Endothelial cell of umbilical vein (primary cell): ENCODE measurements at regions not wholly inside any gene's neighbourhood (a gene's known extent, or its start where the extent isn't known, plus 50 kb on each side); places are given as distances from the start of the nearest gene placed in this dataset.

Source experiments
- BruUV-seq: library from RNA; stranded (reverse); fragments of 400-500 nt; replicated peaks from 2 replicates; lab custom pipeline; 2021; lab: Mats Ljungman, UMichigan
- CTCF ChIA-PET: fragments of 300-600, 350-600 bp; sonication (Branson Sonifier 250); formaldehyde crosslinking; loops from one replicate; lab custom pipeline; 2021; ENCODE audit warnings: antibody characterized with exemption, inconsistent platforms; lab: Charles Lee
- POLR2A ChIA-PET: fragments of 300-600, 350-600 bp; sonication (Branson Sonifier 250); formaldehyde crosslinking; loops from one replicate; lab custom pipeline; 2021; ENCODE audit warnings: antibody characterized with exemption, inconsistent platforms; lab: Charles Lee
- DNase-seq: peaks from one replicate; pipeline ENCODE4 v3.0.0-alpha.2; 2011; ENCODE audit warnings: low read depth, low spot score
- FAIRE-seq: peaks from 2 replicates; lab custom pipeline; 2011; peaks lifted over from hg19 to GRCh38; lab: Jason Lieb, UNC
- H2AFZ ChIP-seq: 2 replicates; pipeline ENCODE4 v1.6.0; 2012; ENCODE audit warnings: low read depth, low read length, control low read depth, inconsistent platforms
- H3K27ac ChIP-seq: 2 replicates; pipeline ENCODE4 v1.5.1; 2011; ENCODE audit warnings: low read depth, mild to moderate bottlenecking, control low read depth, low read length, moderate library complexity; ENCODE audit not compliant: insufficient read depth
- H3K27me3 ChIP-seq, 2 experiments: 2 replicates each; pipeline versions ENCODE4 v1.6.0 to v1.6.1; 2011; ENCODE audit warnings: low read length in 2 of 2, mixed read lengths in 1 of 2; ENCODE audit not compliant: control insufficient read depth in 2 of 2, insufficient read depth in 2 of 2
- H3K36me3 ChIP-seq, 2 experiments: 2 replicates in 1 of 2; 3 replicates in 1 of 2; pipeline ENCODE4 v1.5.1; 2011; ENCODE audit warnings: low read length in 2 of 2, mild to moderate bottlenecking in 1 of 2, moderate library complexity in 1 of 2; ENCODE audit not compliant: control insufficient read depth in 2 of 2, insufficient read depth in 2 of 2; ENCODE audit errors: extremely low read depth in 1 of 2
- H3K4me1 ChIP-seq: 3 replicates; pipeline ENCODE4 v1.5.1; 2011; ENCODE audit warnings: mild to moderate bottlenecking, low read length; ENCODE audit not compliant: control insufficient read depth, insufficient read depth; ENCODE audit errors: extremely low read depth
- H3K4me2 ChIP-seq: 2 replicates; pipeline ENCODE4 v1.6.1; 2011; ENCODE audit warnings: low read length, control low read depth, mixed read lengths; ENCODE audit not compliant: insufficient read depth
- H3K4me3 ChIP-seq, 3 experiments: fragments of 200-600 bp in 1 of 3; sonication (generic), shearing (Covaris generic) in 1 of 3; replicated peaks in 1 of 3; 2 replicates each; pipeline ENCODE4 v1.5.1; 2011 to 2016; ENCODE audit warnings: control low read depth in 3 of 3, low read length in 3 of 3, mild to moderate bottlenecking in 2 of 3, inconsistent platforms in 1 of 3, low read depth in 1 of 3, moderate library complexity in 1 of 3; ENCODE audit not compliant: insufficient read depth in 1 of 3
- H3K79me2 ChIP-seq: 2 replicates; pipeline ENCODE4 v1.6.0; 2012; ENCODE audit warnings: low read length, inconsistent platforms; ENCODE audit not compliant: control insufficient read depth, insufficient read depth
- H3K9ac ChIP-seq: replicated peaks from 2 replicates; pipeline ENCODE3; 2011; ENCODE audit warnings: low read length, control low read depth; ENCODE audit not compliant: insufficient read depth; ENCODE audit errors: extremely low read depth
- H3K9me1 ChIP-seq: replicated peaks from 3 replicates; pipeline ENCODE4 v1.6.0; 2011; ENCODE audit warnings: mild to moderate bottlenecking, low read length; ENCODE audit not compliant: control insufficient read depth, insufficient read depth; ENCODE audit errors: extremely low read depth
- H3K9me3 ChIP-seq: replicated peaks from 2 replicates; pipeline ENCODE4 v1.5.1; 2012; ENCODE audit warnings: low read length, inconsistent platforms; ENCODE audit not compliant: control insufficient read depth, insufficient read depth
- H4K20me1 ChIP-seq: replicated peaks from 2 replicates; pipeline ENCODE3; 2011; ENCODE audit warnings: mild to moderate bottlenecking, low read length; ENCODE audit not compliant: control insufficient read depth, insufficient read depth; ENCODE audit errors: extremely low read depth
- CTCF ChIP-seq, 2 donors: IDR thresholded peaks; 1 replicate in 1 of 2; 2 replicates in 1 of 2; pipeline ENCODE4 v1.5.1; 2011; ENCODE audit warnings: low read length in 2 of 2, mild to moderate bottlenecking in 2 of 2, moderate library complexity in 2 of 2, control low read depth in 1 of 2, inconsistent platforms in 1 of 2, low read depth in 1 of 2; ENCODE audit not compliant: insufficient read depth in 1 of 2; ENCODE audit errors: extremely low read depth in 1 of 2
- EZH2 ChIP-seq: IDR thresholded peaks from 2 replicates; pipeline ENCODE4 v1.6.1; 2012; ENCODE audit warnings: borderline replicate concordance, low read depth, mild to moderate bottlenecking, moderate library complexity, low read length, inconsistent platforms; ENCODE audit not compliant: severe bottlenecking
- FOS ChIP-seq: IDR thresholded peaks from 2 replicates; pipeline ENCODE4 v1.6.1; 2011; ENCODE audit warnings: mild to moderate bottlenecking, low read length, moderate library complexity, borderline replicate concordance; ENCODE audit not compliant: insufficient read depth
- GATA2 ChIP-seq: IDR thresholded peaks from 2 replicates; pipeline ENCODE4 v1.7.0; 2011; ENCODE audit warnings: low read depth, mild to moderate bottlenecking, moderate library complexity, mixed read lengths, low read length; ENCODE audit not compliant: insufficient read length, insufficient read depth
- JUN ChIP-seq: IDR thresholded peaks from 2 replicates; pipeline ENCODE4 v1.6.1; 2011; ENCODE audit warnings: borderline replicate concordance, low read depth; ENCODE audit not compliant: insufficient read length, insufficient read depth
- MAX ChIP-seq: IDR thresholded peaks from 2 replicates; pipeline ENCODE4 v1.6.1; 2011; ENCODE audit not compliant: insufficient read depth, insufficient read length
- MYC ChIP-seq: IDR thresholded peaks from one replicate; pipeline ENCODE4 v1.6.1; 2011; ENCODE audit warnings: mild to moderate bottlenecking, low read depth, low read length
- POLR2A ChIP-seq: IDR thresholded peaks from 2 replicates; pipeline ENCODE4 v1.6.1; 2012; ENCODE audit warnings: low read depth, mild to moderate bottlenecking, control low read depth, low read length
- POLR2AphosphoS5 ChIP-seq: IDR thresholded peaks from 2 replicates; pipeline ENCODE4 v1.6.1; 2012; ENCODE audit warnings: low read depth, mild to moderate bottlenecking, control low read depth, low read length, moderate library complexity; ENCODE audit not compliant: insufficient read depth
- dilution Hi-C: fragments of 300-500 bp; cut with MboI; formaldehyde crosslinking; loops from one replicate; pipeline ENCODE4 v1.15.0; 2019; ENCODE audit warnings: low sequenced_read_pairs; ENCODE audit not compliant: extremely low pct_ligation_motif_present
- intact Hi-C: fragments of 100-400 bp; cut with micrococcal nuclease; formaldehyde crosslinking; loops from one replicate; pipeline ENCODE4 v1.10.0; 2022

- FAIRE-seq (no peak), DNase-seq (no peak)
- dilution Hi-C loops (no loop called here), intact Hi-C loops (no loop called here)
- Histone ChIP-seq H3K27me3 (no peaks in the 10 kb centered on the region), H3K9ac (no peak overlapping the region), H3K4me1 (no peaks in the 10 kb centered on the region), H3K9me1 (no peaks in the 10 kb centered on the region), H3K36me3 (no peaks in the 10 kb centered on the region), H3K9me3 (no peaks in the 10 kb centered on the region), H4K20me1 (no peaks in the 10 kb centered on the region), H3K4me2 (no peak overlapping the region), H3K27ac (no peak overlapping the region), H2AFZ (no peak overlapping the region), H3K4me3 (no peak overlapping the region), H3K79me2 (no peaks in the 10 kb centered on the region)
- ChIA-PET CTCF (no interaction called here), POLR2A (no interaction called here)
- TF ChIP-seq MYC (no peak), GATA2 (no peak), CTCF (IDR thresholded peaks at IDR 0.05; ENCODE audit: extremely low read depth in 1 of 2, insufficient read depth in 1 of 2, low read depth in 1 of 2, low read length in 2 of 2) (no peak), POLR2AphosphoS5 (no peak), POLR2A (no peak), JUN (no peak), MAX (no peak), FOS (no peak), EZH2 (no peak)
- BruUV-seq: no TSS peak
Measured at GRCh38 chr3:137304313-137305056, 346.7 kb downstream of the IL20RB start.
